A549 (cell line): ENCODE measurements at regions not wholly inside any gene's neighbourhood (a gene's known extent, or its start where the extent isn't known, plus 50 kb on each side); places are given as distances from the start of the nearest gene placed in this dataset.

Experiments used
- ATAC-seq, 2 experiments: fragments of 200-7000 bp in 1 of 2; fragments of >200 bp in 1 of 2; cut with Nextera tagmentation in 1 of 2; cut with Tn5 transposase in 1 of 2; 3 replicates each; pipeline versions ENCODE4 v1.8.0 to v1.9.1; 2018 to 2020; ENCODE audit warnings: mild to moderate bottlenecking in 1 of 2, moderate library complexity in 1 of 2
- CTCF ChIA-PET: fragments of 300-600 bp; sonication (Branson Sonifier 250); formaldehyde crosslinking; extraction: SDS; loops from one replicate; lab custom pipeline; 2021; ENCODE audit warnings: antibody characterized with exemption, inconsistent platforms; lab: Yijun Ruan, JAX
- POLR2A ChIA-PET: fragments of 350-600 bp; formaldehyde crosslinking; extraction: SDS; loops from one replicate; lab custom pipeline; 2021; ENCODE audit warnings: antibody characterized with exemption, inconsistent platforms; lab: Yijun Ruan, JAX
- DNase-seq, 2 experiments: peaks; one replicate each; pipeline versions ENCODE4 v3.0.0 to v3.0.0-alpha.2; 2011 to 2016; ENCODE audit warnings: low read depth in 1 of 2, low spot score in 1 of 2
- FAIRE-seq: peaks from 2 replicates; lab custom pipeline; 2011; peaks lifted over from hg19 to GRCh38; lab: Jason Lieb, UNC
- H3K27ac ChIP-seq, 2 experiments: fragments of >200 bp; sonication (Bioruptor Twin); formaldehyde crosslinking; 3 replicates each; pipeline ENCODE4 v1.5.1; 2016 to 2017
- H3K4me1 ChIP-seq: fragments of >200 bp; sonication (Bioruptor Twin); formaldehyde crosslinking; 3 replicates; pipeline ENCODE4 v1.6.1; 2016
- H3K4me2 ChIP-seq: fragments of >200 bp; sonication (Bioruptor Twin); formaldehyde crosslinking; 3 replicates; pipeline ENCODE4 v1.6.1; 2016
- H3K4me3 ChIP-seq: fragments of >200 bp; sonication (Bioruptor Twin); formaldehyde crosslinking; 3 replicates; pipeline ENCODE4 v1.5.1; 2016
- H3K9me3 ChIP-seq: fragments of >200 bp; sonication (Bioruptor Twin); formaldehyde crosslinking; 3 replicates; pipeline ENCODE4 v1.6.1; 2016
- CBX8 ChIP-seq: fragments of 200-600 bp; sonication (generic); IDR thresholded peaks from 2 replicates; pipeline ENCODE4 v1.6.1; 2016
- CHD2 ChIP-seq: fragments of 150-350 bp; IDR thresholded peaks from 2 replicates; pipeline ENCODE4 v1.6.1; 2014; ENCODE audit warnings: low read length; ENCODE audit not compliant: partially characterized antibody
- EHMT2 ChIP-seq: fragments of 200-600 bp; sonication (generic); IDR thresholded peaks from 2 replicates; pipeline ENCODE4 v1.6.1; 2016; ENCODE audit warnings: antibody characterized with exemption, low read depth, mild to moderate bottlenecking, moderate library complexity
- ESRRA ChIP-seq: fragments of 150-350 bp; IDR thresholded peaks from 2 replicates; pipeline ENCODE4 v1.6.1; 2014; ENCODE audit warnings: mild to moderate bottlenecking, low read length, borderline replicate concordance
- FOSB ChIP-seq: fragments of 250-450 bp; sonication (Bioruptor Pico); IDR thresholded peaks from 2 replicates; pipeline ENCODE4 v1.5.0; 2020; ENCODE audit warnings: mild to moderate bottlenecking, moderate library complexity
- FOSL2 ChIP-seq, 2 experiments: fragments of 450-650 bp in 1 of 2; fragments of >200 bp in 1 of 2; sonication (Bioruptor Twin) in 1 of 2; formaldehyde crosslinking; IDR thresholded peaks; 2 replicates each; pipeline versions ENCODE4 v1.5.0 to v1.6.1; 2016 to 2020; ENCODE audit warnings: mild to moderate bottlenecking in 1 of 2, moderate library complexity in 1 of 2
- HEYL ChIP-seq: fragments of 250-450 bp; sonication (Bioruptor Pico); IDR thresholded peaks from 2 replicates; pipeline ENCODE4 v1.8.0; 2021; ENCODE audit warnings: mild to moderate bottlenecking, moderate library complexity
- HOXA7 ChIP-seq: fragments of 250-450 bp; sonication (Bioruptor Pico); IDR thresholded peaks from 2 replicates; pipeline ENCODE4 v1.5.0; 2020; ENCODE audit warnings: mild to moderate bottlenecking, moderate library complexity
- HOXB13 ChIP-seq: fragments of 250-450 bp; sonication (Bioruptor Pico); IDR thresholded peaks from 2 replicates; pipeline ENCODE4 v1.5.0; 2020; ENCODE audit warnings: low read depth, mild to moderate bottlenecking, moderate library complexity
- HOXB5 ChIP-seq: fragments of 250-450 bp; sonication (Bioruptor Pico); IDR thresholded peaks from 2 replicates; pipeline ENCODE4 v1.5.0; 2020; ENCODE audit warnings: mild to moderate bottlenecking, moderate library complexity
- JUNB ChIP-seq: fragments of >200 bp; sonication (Bioruptor Twin); formaldehyde crosslinking; IDR thresholded peaks from 2 replicates; pipeline ENCODE4 v1.6.1; 2016
- KDM5A ChIP-seq: fragments of 200-600 bp; sonication (generic); IDR thresholded peaks from 2 replicates; pipeline ENCODE4 v1.6.1; 2016; ENCODE audit warnings: antibody characterized with exemption, mild to moderate bottlenecking
- MAFK ChIP-seq: fragments of 450-650 bp; IDR thresholded peaks from 2 replicates; pipeline ENCODE4 v1.6.1; 2014; ENCODE audit not compliant: partially characterized antibody
- MAZ ChIP-seq: fragments of 150-350 bp; IDR thresholded peaks from 2 replicates; pipeline ENCODE4 v1.6.1; 2014; ENCODE audit warnings: antibody characterized with exemption, low read depth, low read length, borderline replicate concordance
- MYC ChIP-seq: IDR thresholded peaks from 2 replicates; pipeline ENCODE4 v1.6.1; 2012; ENCODE audit warnings: mild to moderate bottlenecking, inconsistent platforms, low read length, improper control_type of control experiment, borderline replicate concordance
- NFE2L2 ChIP-seq: fragments of 150-350 bp; conservative IDR thresholded peaks from 2 replicates; pipeline ENCODE4 v1.6.1; 2014; ENCODE audit warnings: low read length
- PHF8 ChIP-seq: fragments of 200-600 bp; sonication (generic); IDR thresholded peaks from 2 replicates; pipeline ENCODE4 v1.6.1; 2016; ENCODE audit warnings: low read depth, mild to moderate bottlenecking, antibody characterized with exemption, moderate library complexity, borderline replicate concordance
- POLR2A ChIP-seq: IDR thresholded peaks from 2 replicates; pipeline ENCODE4 v1.6.1; 2012; ENCODE audit warnings: mild to moderate bottlenecking, low read length
- RARB ChIP-seq: fragments of 250-450 bp; sonication (Bioruptor Pico); IDR thresholded peaks from 2 replicates; pipeline ENCODE4 v1.8.0; 2021; ENCODE audit warnings: mild to moderate bottlenecking, moderate library complexity
- RNF2 ChIP-seq: fragments of 200-600 bp; sonication (generic); IDR thresholded peaks from 2 replicates; pipeline ENCODE4 v1.6.1; 2016; ENCODE audit warnings: low read depth, mild to moderate bottlenecking, antibody characterized with exemption, moderate library complexity, borderline replicate concordance
- TP53 ChIP-seq: fragments of 250-450 bp; sonication (Bioruptor Pico); IDR thresholded peaks from 2 replicates; pipeline ENCODE4 v1.5.0; 2021; ENCODE audit warnings: mild to moderate bottlenecking, moderate library complexity
- ZC3H11A ChIP-seq: fragments of 450-650 bp; IDR thresholded peaks from 2 replicates; pipeline ENCODE4 v1.6.1; 2014; ENCODE audit warnings: antibody characterized with exemption, mild to moderate bottlenecking
- ZFP36 ChIP-seq: fragments of 450-650 bp; IDR thresholded peaks from 2 replicates; pipeline ENCODE4 v1.6.1; 2014; ENCODE audit warnings: borderline replicate concordance; ENCODE audit not compliant: partially characterized antibody
- WGBS: methylation state at CpG from one replicate; pipeline ENCODE4 v1.1.6; 2017; ENCODE audit errors: missing lambda C conversion rate; 5-methylcytosine and 5-hydroxymethylcytosine counted together
- TF ChIP-seq, protein P1 (sequence below): IDR thresholded peaks from 2 replicates; pipeline ENCODE4 v1.6.1; 2012
- TF ChIP-seq, protein P2 (sequence below): fragments of >200 bp; sonication (Bioruptor Twin); formaldehyde crosslinking; IDR thresholded peaks from 3 replicates; pipeline ENCODE4 v1.5.1; 2016

DNA sequence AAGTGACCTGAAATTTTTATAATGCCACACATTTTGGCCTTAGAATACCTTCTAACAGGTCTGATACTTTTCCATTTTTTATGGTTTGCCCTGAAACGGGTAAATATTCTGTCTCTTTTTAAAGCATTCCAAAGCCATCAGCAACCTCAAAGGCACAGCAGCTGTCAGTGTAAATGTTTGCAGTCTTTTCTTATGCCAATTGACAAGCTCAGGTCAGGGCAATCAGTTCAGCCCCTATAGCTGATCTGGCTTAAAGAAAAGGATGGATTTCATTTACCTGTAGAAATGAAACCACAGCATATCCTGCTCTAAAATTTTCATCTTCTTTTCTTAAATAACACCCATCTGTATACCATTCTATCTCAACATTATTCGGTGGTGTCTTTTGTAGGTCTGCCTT is 453.6 kb downstream of the KDM5D start:
- no peak overlapping the region for H3K4me2 ChIP-seq
- WGBS: 19% methylated on average over 2 of the region's 2 CpGs
- no peak for TF ChIP-seq KDM5A
- TF ChIP-seq EHMT2: no peak
- TF ChIP-seq ZC3H11A: no peak
- no peak for TF ChIP-seq MAZ
- TF ChIP-seq ZFP36: no peak
- TF ChIP-seq HOXB5 (CRISPR knock-in tag): no peak
- no peak for TF ChIP-seq CBX8
- TF ChIP-seq, protein P1, sequence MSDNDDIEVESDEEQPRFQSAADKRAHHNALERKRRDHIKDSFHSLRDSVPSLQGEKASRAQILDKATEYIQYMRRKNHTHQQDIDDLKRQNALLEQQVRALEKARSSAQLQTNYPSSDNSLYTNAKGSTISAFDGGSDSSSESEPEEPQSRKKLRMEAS: no peak
- TF ChIP-seq FOSL2 (IDR thresholded peaks at IDR 0.05): no peak
- TF ChIP-seq FOSL2 (CRISPR knock-in tag; IDR thresholded peaks at IDR 0.05): no peak
- TF ChIP-seq RARB (CRISPR knock-in tag): no peak
- TF ChIP-seq NFE2L2: no peak
- no peak for TF ChIP-seq MYC
- TF ChIP-seq RNF2: no peak
- TF ChIP-seq, protein P2, sequence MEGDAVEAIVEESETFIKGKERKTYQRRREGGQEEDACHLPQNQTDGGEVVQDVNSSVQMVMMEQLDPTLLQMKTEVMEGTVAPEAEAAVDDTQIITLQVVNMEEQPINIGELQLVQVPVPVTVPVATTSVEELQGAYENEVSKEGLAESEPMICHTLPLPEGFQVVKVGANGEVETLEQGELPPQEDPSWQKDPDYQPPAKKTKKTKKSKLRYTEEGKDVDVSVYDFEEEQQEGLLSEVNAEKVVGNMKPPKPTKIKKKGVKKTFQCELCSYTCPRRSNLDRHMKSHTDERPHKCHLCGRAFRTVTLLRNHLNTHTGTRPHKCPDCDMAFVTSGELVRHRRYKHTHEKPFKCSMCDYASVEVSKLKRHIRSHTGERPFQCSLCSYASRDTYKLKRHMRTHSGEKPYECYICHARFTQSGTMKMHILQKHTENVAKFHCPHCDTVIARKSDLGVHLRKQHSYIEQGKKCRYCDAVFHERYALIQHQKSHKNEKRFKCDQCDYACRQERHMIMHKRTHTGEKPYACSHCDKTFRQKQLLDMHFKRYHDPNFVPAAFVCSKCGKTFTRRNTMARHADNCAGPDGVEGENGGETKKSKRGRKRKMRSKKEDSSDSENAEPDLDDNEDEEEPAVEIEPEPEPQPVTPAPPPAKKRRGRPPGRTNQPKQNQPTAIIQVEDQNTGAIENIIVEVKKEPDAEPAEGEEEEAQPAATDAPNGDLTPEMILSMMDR: no peak
- no peak for TF ChIP-seq HOXA7 (CRISPR knock-in tag)
- TF ChIP-seq POLR2A: no peak
- no peak for TF ChIP-seq HOXB13 (CRISPR knock-in tag)
- TF ChIP-seq ESRRA: no peak
- no peak for TF ChIP-seq TP53
- TF ChIP-seq, all 56 proteins: peak for 0
- FAIRE-seq (no peak), DNase-seq (no peak), ATAC-seq (no peak)
- no peak overlapping the region for H3K4me3 ChIP-seq
- no peaks in the 10 kb centered on the region for H3K4me1 ChIP-seq
- no peaks in the 10 kb centered on the region for H3K9me3 ChIP-seq
- no peak overlapping the region for H3K27ac ChIP-seq
- POLR2A ChIA-PET: no interaction called here
- CTCF ChIA-PET: no interaction called here

DNA sequence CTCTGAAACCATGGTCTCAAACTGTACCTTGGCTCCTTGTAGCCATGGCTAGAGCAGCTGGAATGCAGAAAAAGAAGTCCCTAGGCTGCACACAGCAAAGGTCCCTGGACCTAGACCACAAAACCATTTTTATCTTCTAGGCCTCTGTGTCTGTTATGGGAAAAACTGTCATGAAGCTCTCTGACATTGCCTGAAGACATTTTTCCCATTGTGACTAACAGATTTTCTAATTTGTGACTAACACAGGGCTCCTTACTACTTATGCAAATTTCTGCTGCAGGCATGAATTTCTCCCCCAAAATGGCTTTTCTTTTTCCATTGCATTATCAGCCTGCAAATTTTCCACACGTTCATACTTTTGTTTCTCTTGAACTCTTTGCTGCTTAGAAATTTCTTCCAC is 470.4 kb downstream of the KDM5D start:
- no peak overlapping the region for H3K27ac ChIP-seq
- WGBS: 61% methylated on average over 1 of the region's 1 CpG
- H3K4me1 ChIP-seq: no peaks in the 10 kb centered on the region
- no peak for TF ChIP-seq FOSL2 (IDR thresholded peaks at IDR 0.05)
- TF ChIP-seq FOSL2 (CRISPR knock-in tag; IDR thresholded peaks at IDR 0.05): no peak
- TF ChIP-seq MAFK: no peak
- TF ChIP-seq PHF8: no peak
- TF ChIP-seq MYC: no peak
- no peak for TF ChIP-seq HEYL (CRISPR knock-in tag)
- TF ChIP-seq, protein P1: no peak
- no peak for TF ChIP-seq CHD2
- TF ChIP-seq FOSB (CRISPR knock-in tag): no peak
- no peak for TF ChIP-seq RARB (CRISPR knock-in tag)
- TF ChIP-seq ZFP36: no peak
- no peak for TF ChIP-seq RNF2
- TF ChIP-seq ZC3H11A: no peak
- TF ChIP-seq JUNB: no peak
- no peak for TF ChIP-seq HOXB13 (CRISPR knock-in tag)
- no peak for TF ChIP-seq POLR2A
- no peak for TF ChIP-seq CBX8
- ChIA-PET CTCF (no interaction called here), POLR2A (no interaction called here)
- FAIRE-seq: no peak
- DNase-seq: no peak
- no peak overlapping the region for H3K4me2 ChIP-seq
- H3K4me3 ChIP-seq: no peak overlapping the region
- no peaks in the 10 kb centered on the region for H3K9me3 ChIP-seq
- ATAC-seq: no peak
